ENCODE measurements at regions not wholly inside any gene's neighbourhood (a gene's known extent, or its start where the extent isn't known, plus 50 kb on each side); places are given as distances from the start of the nearest gene placed in this dataset.

- no peak for TF ChIP-seq EP300 (IDR thresholded peaks at IDR 0.05; ENCODE audit: borderline replicate concordance)
- no peak for TF ChIP-seq TCF12 (IDR thresholded peaks at IDR 0.05; ENCODE audit: low read depth)
- TF ChIP-seq USF1 (IDR thresholded peaks at IDR 0.05) = no peak
- TF ChIP-seq MAX (IDR thresholded peaks at IDR 0.05) = no peak
- TF ChIP-seq FOXM1 (IDR thresholded peaks at IDR 0.05; ENCODE audit: borderline replicate concordance, low read depth) = no peak
- no peak for TF ChIP-seq RAD21 (IDR thresholded peaks at IDR 0.05; ENCODE audit: low read depth)
- no peak for TF ChIP-seq REST (IDR thresholded peaks at IDR 0.05; ENCODE audit: low read depth)
- TF ChIP-seq YY1 (IDR thresholded peaks at IDR 0.05; ENCODE audit: low read depth) = no peak
- no peak for TF ChIP-seq ZBTB7A (IDR thresholded peaks at IDR 0.05; ENCODE audit: low read depth)
- TF ChIP-seq CEBPB (IDR thresholded peaks at IDR 0.05) = no peak
These were observed 93.1 kb upstream of the TMEM45B start for GRCh38 chr11:129722529-129722928.

All from Ishikawa (cell line).